ACC112 (cell line): ENCODE measurements at regions not wholly inside any gene's neighbourhood (a gene's known extent, or its start where the extent isn't known, plus 50 kb on each side); places are given as distances from the start of the nearest gene placed in this dataset.
A peak's percentile ranks its signal among the peaks of the same experiment; 100 is the strongest.

ENCODE experiments used
- H2AFZ ChIP-seq: fragments of 200-600 bp; sonication (generic); one replicate; pipeline ENCODE4 v1.6.0; 2017; ENCODE audit warnings: antibody characterized with exemption, low read length; ENCODE audit not compliant: unreplicated experiment
- H3K27ac ChIP-seq: fragments of 200-600 bp; sonication (generic); 2 replicates; pipeline ENCODE4 v1.5.1; 2014; ENCODE audit warnings: low read depth, mild to moderate bottlenecking, antibody characterized with exemption, low read length, moderate library complexity
- H3K27me3 ChIP-seq: fragments of 200-600 bp; sonication (generic); 2 replicates; pipeline ENCODE4 v1.6.1; 2014; ENCODE audit warnings: mild to moderate bottlenecking, antibody characterized with exemption, low read length, moderate library complexity, mixed read lengths; ENCODE audit not compliant: insufficient read depth
- H3K36me3 ChIP-seq: fragments of 200-600 bp; sonication (generic); 2 replicates; pipeline ENCODE4 v1.6.1; 2016; ENCODE audit warnings: mild to moderate bottlenecking, antibody characterized with exemption, low read length, moderate library complexity, mixed read lengths; ENCODE audit not compliant: insufficient read depth
- H3K4me1 ChIP-seq: fragments of 200-600 bp; sonication (generic); one replicate; pipeline ENCODE4 v1.6.1; 2016; ENCODE audit warnings: low read length, mixed read lengths; ENCODE audit not compliant: insufficient read depth, unreplicated experiment, control insufficient read depth
- H3K4me3 ChIP-seq: fragments of 200-600 bp; sonication (generic); 2 replicates; pipeline ENCODE4 v1.5.1; 2014; ENCODE audit warnings: mild to moderate bottlenecking, low read depth, low read length
- H3K79me2 ChIP-seq: fragments of 200-600 bp; sonication (generic); one replicate; pipeline ENCODE4 v1.6.0; 2016; ENCODE audit warnings: low read length; ENCODE audit not compliant: control insufficient read depth, unreplicated experiment, insufficient read depth

- Histone ChIP-seq H3K36me3 (no peaks in the 10 kb centered on the region), H2AFZ (no peak overlapping the region), H3K79me2 (no peaks in the 10 kb centered on the region), H3K27ac (no peak overlapping the region), H3K4me1 (peaks cover 28% of the 10 kb centered on the region), H3K27me3 (no peaks in the 10 kb centered on the region), H3K4me3 (no peak overlapping the region)
Measured at GRCh38 chr18:61729322-61729721, 163.5 kb downstream of the RNF152 start.

DNA sequence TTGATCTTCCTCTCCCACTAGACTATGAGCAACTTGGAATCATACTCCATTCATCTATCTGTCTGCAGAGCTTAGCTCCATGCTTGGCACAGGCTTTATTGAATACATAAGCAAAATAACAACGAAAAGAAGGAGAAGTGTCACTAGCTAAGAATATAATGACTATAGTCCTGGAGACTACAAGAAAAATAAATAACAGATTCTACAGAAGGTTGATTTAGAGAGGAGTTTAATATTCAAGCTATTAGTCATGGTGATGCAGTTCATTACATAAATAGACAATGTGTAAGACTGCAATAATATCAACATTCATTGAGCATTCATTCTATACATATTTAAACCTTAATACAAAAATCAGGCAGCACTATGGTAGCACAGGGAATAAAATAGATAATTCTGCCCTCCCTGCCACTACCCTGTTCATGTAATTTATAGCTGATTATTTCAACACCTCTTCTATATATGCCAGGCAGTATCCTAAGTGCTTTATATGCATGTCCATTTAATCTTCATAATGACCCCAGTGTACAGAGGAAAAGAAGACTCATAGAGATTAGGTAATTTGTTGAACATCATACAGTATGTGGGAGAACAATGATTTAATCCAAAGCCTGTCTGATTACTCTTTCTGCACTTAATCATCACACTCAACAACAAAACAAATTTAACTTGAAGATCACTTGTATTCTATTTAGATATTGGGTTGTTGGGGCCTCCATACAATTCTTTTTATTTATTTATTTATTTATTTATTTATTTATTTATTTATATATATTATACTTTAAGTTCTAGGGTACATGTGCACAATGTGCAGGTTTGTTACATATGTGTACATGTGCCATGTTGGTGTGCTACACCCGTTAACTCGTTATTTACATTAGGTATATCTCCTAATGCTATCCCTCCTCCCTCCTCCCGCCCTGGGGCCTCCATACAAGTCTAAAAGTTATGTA is 165.3 kb downstream of the RNF152 start:
- Histone ChIP-seq H3K36me3 (no peaks in the 10 kb centered on the region), H3K27ac (peak overlapping the region; percentile 84), H3K27me3 (no peaks in the 10 kb centered on the region), H3K4me3 (no peak overlapping the region), H3K79me2 (no peaks in the 10 kb centered on the region), H2AFZ (no peak overlapping the region), H3K4me1 (peaks cover 16% of the 10 kb centered on the region)

DNA sequence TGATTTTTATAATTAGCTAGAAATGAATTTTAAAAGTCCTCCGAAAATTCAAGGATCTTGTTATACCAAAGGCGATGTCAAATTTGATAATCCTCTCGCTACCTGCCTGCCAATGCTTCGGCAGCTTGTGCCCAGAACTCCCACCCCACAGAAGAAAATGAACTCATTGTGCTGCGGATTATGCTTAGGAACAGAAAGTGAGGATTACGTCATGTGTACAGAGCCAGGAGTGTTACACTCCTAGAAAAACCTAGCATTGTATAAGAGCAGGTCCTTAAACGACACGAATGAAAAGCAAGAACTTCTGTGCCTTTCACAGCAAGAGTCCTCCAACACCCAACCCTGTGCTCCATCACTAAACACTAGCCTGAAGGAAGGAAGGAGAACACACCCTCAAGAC is 168.3 kb downstream of the RNF152 start:
- Histone ChIP-seq H3K27ac (no peak overlapping the region), H3K79me2 (no peaks in the 10 kb centered on the region), H3K36me3 (no peaks in the 10 kb centered on the region), H3K4me1 (peaks cover 16% of the 10 kb centered on the region), H3K4me3 (no peak overlapping the region), H3K27me3 (no peaks in the 10 kb centered on the region; the same call in 1 of the 2 replicates), H2AFZ (no peak overlapping the region)

GRCh38 chr18:61722247-61722646 is 170.6 kb downstream of the RNF152 start:
- Histone ChIP-seq H3K4me1 (peaks cover 11% of the 10 kb centered on the region), H2AFZ (no peak overlapping the region), H3K36me3 (no peaks in the 10 kb centered on the region), H3K4me3 (no peak overlapping the region), H3K27me3 (no peaks in the 10 kb centered on the region; the same call in 1 of the 2 replicates), H3K79me2 (no peaks in the 10 kb centered on the region), H3K27ac (no peak overlapping the region)

- Histone ChIP-seq H3K79me2 (no peaks in the 10 kb centered on the region), H3K4me1 (no peaks in the 10 kb centered on the region), H3K4me3 (no peak overlapping the region), H3K36me3 (no peaks in the 10 kb centered on the region), H2AFZ (no peak overlapping the region), H3K27ac (no peak overlapping the region), H3K27me3 (no peaks in the 10 kb centered on the region; the same call in 1 of the 2 replicates)
Measured at GRCh38 chr18:61720496-61720895, 172.3 kb downstream of the RNF152 start.

DNA sequence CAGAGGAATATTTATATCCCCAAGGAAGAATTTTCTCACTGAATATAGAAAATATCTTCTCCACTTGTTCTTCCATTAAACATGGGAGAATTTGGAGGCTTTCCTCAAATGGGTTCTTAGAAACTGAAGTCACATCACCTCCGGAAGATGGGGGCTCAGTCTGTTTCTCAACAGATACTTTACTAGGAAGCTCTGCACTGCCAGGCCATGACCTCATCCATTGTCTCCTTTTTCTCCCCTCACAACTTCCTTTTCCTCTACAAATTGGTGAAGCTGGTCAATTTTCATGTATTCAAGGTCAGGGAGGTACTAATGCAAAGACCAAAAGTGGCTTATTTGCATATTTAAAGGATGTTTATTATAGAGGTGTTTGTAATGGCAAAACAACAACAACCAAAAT is 173.1 kb downstream of the RNF152 start:
- H3K27ac ChIP-seq, result no peak overlapping the region
- no peaks in the 10 kb centered on the region for H3K36me3 ChIP-seq
- H3K79me2 ChIP-seq, result no peaks in the 10 kb centered on the region
- H3K27me3 ChIP-seq, result no peaks in the 10 kb centered on the region; the same call in 1 of the 2 replicates
- no peaks in the 10 kb centered on the region for H3K4me1 ChIP-seq
- H2AFZ ChIP-seq, result no peak overlapping the region
- H3K4me3 ChIP-seq, result no peak overlapping the region

DNA sequence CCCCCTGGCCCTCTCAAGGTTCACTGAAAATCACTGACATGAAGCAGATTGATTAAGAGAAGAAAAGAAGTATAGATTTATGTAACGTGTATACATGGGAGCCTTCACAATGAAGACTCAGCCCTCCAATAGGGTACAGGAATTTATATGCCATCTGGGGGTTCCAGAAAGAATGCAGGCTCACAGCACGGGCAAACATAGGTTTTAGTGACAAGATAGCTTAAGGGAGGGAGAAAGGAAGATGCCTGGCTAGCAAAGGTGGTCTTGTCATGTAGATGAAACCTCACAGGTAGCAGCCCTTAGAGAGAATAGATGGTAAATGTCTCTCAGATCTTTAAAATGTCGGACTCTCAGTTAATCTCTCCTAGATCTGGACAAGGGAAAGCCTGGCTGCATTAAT is 173.9 kb downstream of the RNF152 start:
- H2AFZ ChIP-seq, result no peak overlapping the region
- H3K36me3 ChIP-seq, result no peaks in the 10 kb centered on the region
- no peaks in the 10 kb centered on the region for H3K4me1 ChIP-seq
- no peak overlapping the region for H3K4me3 ChIP-seq
- H3K79me2 ChIP-seq, result no peaks in the 10 kb centered on the region
- no peaks in the 10 kb centered on the region; the same call in 1 of the 2 replicates for H3K27me3 ChIP-seq
- H3K27ac ChIP-seq, result no peak overlapping the region

DNA sequence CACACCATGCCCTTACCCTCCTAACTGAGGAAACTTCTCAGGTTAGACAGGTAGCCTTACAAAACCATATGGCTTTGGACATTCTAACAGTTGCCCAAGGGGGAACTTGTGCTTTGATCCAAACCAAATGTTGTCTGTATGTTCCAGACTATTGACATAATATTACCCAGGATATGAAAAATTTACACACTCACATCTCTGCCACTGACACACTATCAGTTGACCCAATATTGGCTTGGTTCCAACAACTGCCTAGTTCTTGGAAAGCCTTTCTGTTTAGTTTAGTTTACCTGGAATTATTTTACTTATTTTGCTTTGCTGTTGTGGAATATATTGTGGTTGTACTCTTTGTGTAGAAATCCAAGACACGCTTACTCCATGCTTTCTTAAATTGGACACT is 178.4 kb downstream of the RNF152 start:
- Histone ChIP-seq H2AFZ (no peak overlapping the region), H3K79me2 (no peaks in the 10 kb centered on the region), H3K27me3 (no peaks in the 10 kb centered on the region), H3K36me3 (no peaks in the 10 kb centered on the region), H3K27ac (no peak overlapping the region), H3K4me1 (no peaks in the 10 kb centered on the region), H3K4me3 (no peak overlapping the region)

GRCh38 chr18:61713502-61713901 is 179.3 kb downstream of the RNF152 start:
- H3K4me3 ChIP-seq, result no peak overlapping the region
- no peaks in the 10 kb centered on the region for H3K36me3 ChIP-seq
- H3K79me2 ChIP-seq, result no peaks in the 10 kb centered on the region
- H2AFZ ChIP-seq, result no peak overlapping the region
- no peaks in the 10 kb centered on the region for H3K27me3 ChIP-seq
- no peaks in the 10 kb centered on the region for H3K4me1 ChIP-seq
- H3K27ac ChIP-seq, result no peak overlapping the region

- Histone ChIP-seq H3K4me1 (no peaks in the 10 kb centered on the region), H2AFZ (no peak overlapping the region), H3K79me2 (no peaks in the 10 kb centered on the region), H3K4me3 (no peak overlapping the region), H3K27me3 (no peaks in the 10 kb centered on the region), H3K27ac (no peak overlapping the region), H3K36me3 (no peaks in the 10 kb centered on the region)
Measured at GRCh38 chr18:61710082-61710620, 182.7 kb downstream of the RNF152 start.
